Amniotic epithelial cell (primary cell): ENCODE measurements at regions not wholly inside any gene's neighbourhood (a gene's known extent, or its start where the extent isn't known, plus 50 kb on each side); places are given as distances from the start of the nearest gene placed in this dataset.
A peak's percentile ranks its signal among the peaks of the same experiment; 100 is the strongest.
"Not testable (repeated sequence)": the region's sequence is repeated elsewhere in the genome, so short reads cannot be mapped to it uniquely, and the experiment has no call there.

ENCODE experiments used
- DNase-seq: peaks from one replicate; pipeline ENCODE4 v3.0.0-alpha.2; 2010; ENCODE audit warnings: low read depth

DNA sequence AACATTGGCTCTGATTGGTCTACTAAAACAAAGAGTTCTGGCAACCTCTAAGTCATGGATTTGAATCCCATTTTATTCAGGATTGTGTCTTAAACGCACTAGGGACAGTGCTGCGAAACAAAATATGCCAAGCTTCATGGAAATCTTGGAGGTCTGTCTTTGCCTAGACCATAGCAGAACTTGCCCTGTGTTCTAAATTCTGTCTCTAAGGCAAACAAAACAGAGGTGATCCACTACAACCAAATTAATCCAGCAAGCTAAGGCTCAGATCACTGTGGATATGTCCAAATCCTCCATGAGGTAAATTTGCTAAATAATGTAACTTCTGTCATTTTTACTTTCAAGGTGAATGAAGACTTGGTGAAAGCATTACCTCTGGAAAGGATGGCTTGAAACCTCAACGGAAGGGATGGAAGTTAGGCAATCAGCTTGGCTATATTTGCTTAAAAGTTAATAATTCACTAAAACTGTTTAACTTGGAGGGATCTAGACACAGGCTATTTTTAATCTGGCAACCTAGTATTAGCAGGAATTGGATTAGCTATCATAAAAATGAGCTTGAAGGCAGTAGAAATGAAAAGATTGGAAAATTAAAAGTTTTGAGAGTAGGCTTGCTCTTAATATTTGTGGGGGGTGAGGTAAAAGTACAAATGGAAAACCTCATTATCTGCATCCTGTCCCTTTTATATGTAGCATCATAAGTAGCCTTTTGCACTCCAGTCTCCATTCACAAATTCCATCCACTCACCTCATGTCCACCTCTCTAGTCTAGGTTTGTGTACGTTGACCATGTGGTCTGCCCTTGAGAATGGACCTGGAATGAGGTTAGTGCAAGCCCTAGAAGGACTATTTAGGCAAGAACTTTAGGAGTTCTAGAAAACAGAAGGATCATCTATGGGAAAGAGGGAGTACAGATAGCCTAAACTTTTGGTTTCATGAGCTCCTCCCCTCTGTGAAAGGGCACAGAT lies 176.2 kb downstream of the SMC2 start:
- no peak for DNase-seq

- peak; percentile 87 for DNase-seq
Observed at GRCh38 chr9:104276709-104277245, 182.7 kb downstream of the SMC2 start.

GRCh38 chr9:104278929-104279496 lies 184.9 kb downstream of the SMC2 start:
- no peak for DNase-seq

- peak; percentile 88 for DNase-seq
Observed at GRCh38 chr9:104279535-104280177, 185.5 kb downstream of the SMC2 start.

DNA sequence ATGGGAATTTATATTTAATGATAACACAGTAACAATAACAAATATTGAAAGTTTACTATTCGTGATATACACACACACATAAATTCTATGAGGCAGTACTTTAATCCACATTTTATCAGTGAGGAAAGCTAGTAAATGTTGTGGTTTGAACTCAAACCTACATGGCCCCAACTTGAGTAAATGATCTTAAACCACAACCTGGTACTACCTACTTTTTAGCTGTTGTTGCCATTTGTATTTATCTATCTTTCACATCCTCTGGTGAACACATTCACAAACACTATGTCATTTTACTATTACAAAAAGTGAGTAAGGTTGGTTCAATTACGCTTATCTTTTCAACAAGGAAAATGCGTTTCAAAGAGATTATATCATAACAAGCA lies 186.1 kb downstream of the SMC2 start:
- peak; percentile 92 for DNase-seq

DNA sequence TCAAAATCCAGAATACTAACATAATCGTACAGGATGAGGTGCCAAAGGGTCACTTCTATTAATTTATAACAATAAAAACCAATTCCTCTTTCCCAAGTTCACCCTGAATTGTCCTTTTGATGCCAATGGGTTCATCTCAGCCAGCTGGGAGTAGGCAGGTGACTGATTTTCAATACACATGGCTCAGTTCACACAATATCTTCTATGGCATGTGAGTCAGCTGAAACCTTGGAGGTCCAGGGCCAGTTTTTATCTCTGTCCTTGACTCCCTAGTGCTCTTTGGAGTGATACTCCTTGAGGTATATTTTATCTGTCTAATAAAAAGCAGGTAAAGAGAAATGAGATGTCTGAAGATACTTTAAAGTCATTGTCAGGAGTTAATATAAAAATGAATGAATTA lies 186.6 kb downstream of the SMC2 start:
- no peak for DNase-seq

GRCh38 chr9:104286187-104286586 lies 192.1 kb downstream of the SMC2 start:
- no peak for DNase-seq

DNA sequence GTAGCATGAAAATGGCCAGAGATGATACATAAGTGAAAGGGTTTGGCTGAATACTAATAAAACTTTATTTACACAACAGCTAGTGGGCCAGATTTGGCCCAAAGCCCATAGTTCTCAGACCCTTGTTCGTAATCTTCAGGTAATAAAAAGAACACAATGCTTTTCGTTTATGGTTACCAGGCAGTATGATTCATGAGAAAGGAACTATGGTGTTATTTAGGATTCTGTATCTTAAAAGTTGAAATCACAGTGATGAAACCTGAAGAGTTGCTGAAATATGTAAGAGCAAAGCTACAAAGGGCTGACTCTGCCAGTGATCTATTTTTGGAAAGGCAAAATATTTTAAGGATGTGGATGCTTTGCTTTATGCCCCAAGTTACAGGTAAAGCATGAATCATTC lies 192.7 kb downstream of the SMC2 start:
- DNase-seq: peak; percentile 36

- no peak for DNase-seq
Observed at GRCh38 chr9:104287253-104287878, 193.3 kb downstream of the SMC2 start.

DNA sequence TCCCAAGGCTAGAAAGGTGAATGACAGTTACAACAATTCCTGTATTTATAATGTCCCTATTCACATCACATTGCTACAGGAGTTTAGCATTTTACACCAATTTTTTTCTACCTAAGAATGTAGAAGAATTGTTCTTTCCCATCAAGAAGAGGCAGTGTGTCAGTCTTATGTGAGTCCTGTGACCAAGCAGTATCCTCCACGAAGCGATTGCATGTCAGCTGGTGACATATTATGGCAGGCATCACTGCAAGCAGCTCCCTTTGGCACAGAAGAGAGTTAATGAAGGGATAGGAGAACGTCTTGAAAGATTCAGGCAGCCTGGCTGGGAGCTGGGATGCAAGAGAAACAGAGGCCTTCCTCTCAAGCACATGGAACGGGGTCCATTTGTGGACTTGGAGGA lies 199.8 kb downstream of the SMC2 start:
- no peak for DNase-seq

DNA sequence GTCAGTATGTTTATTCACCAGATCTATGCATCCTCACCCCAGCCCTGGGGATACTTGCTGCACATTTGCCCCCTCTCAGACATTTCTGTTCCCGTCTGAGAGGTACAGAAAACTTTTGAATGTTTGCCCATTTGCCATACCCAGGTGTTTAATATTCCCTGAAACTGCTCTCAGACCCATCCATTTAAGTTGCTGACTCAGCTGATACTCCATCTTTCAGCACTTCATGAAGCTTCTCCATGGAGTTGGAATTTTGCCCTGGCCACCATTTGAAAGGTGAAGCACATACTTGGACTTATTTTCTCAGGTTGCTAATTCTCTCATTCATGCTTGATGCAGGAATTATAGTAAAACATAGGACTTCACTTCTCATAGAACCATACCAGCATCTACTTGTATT lies 203.9 kb upstream of the OR13F1 start:
- DNase-seq: no peak

- DNase-seq: no peak
Observed at GRCh38 chr9:104301755-104302154, 202.3 kb upstream of the OR13F1 start.

GRCh38 chr9:104302775-104303174 lies 201.3 kb upstream of the OR13F1 start:
- no peak for DNase-seq

GRCh38 chr9:104304925-104305324 lies 199.1 kb upstream of the OR13F1 start:
- no peak for DNase-seq

DNA sequence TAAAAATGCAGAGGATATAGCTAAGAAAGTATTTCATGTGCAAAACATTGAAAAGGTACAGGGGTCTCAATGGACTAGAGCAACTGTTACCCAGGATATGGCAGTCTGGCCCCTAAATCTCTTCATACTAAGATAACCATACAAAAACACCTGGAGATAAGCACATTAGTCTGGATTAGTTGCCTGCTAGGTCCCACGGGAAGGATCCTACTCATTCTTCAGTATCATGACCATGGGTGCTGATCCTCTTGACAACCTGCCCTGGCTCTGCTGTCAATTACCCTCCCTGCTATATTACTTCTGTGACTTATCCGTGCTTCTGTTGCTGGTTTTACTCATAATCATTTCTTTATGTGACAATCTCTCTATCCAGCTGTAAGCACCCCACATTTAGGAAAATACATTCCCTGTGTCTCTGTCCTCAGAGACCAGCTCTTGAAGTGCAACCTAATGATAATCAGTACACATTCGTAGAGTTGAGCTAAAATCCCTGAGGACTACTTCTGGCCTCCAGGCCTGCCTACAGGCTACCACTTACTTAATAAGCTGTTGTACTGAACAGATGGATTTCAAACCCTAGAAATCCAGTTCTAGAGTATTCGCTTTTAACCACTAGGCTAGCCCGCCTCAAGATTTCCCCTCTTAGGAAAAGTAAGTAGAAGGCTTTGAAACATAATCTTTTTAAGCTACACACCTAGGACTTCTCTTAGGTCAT lies 190.5 kb upstream of the OR13F1 start:
- no peak for DNase-seq

GRCh38 chr9:104316201-104317009 lies 187.7 kb upstream of the OR13F1 start:
- not testable (repeated sequence) for DNase-seq

DNA sequence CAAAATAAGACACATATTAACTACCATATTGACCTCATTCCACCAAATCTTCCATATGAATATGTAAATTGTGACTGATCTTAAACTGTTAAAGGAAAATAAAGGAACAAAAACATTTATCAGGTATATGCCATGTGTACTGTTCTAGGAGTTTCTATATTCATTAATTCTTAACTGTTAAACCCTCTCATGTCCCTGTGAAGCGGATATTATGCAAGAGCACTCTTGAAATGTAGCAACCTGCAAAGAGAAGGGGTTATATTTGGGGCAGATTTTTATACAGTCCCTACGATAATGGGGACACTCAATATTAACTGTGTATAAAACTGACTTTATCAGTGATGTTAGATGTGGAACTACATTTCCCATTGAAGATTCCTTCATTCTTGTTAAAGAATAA lies 184.9 kb upstream of the OR13F1 start:
- DNase-seq: no peak

GRCh38 chr9:104319685-104320084 lies 184.4 kb upstream of the OR13F1 start:
- no peak for DNase-seq

GRCh38 chr9:104322596-104322995 lies 181.5 kb upstream of the OR13F1 start:
- no peak for DNase-seq

GRCh38 chr9:104323967-104324694 lies 179.9 kb upstream of the OR13F1 start:
- DNase-seq: not testable (repeated sequence)
